DMS114 treated with DMSO at 0.1 percent for 48 hours (cell line): ENCODE measurements at regions not wholly inside any gene's neighbourhood (a gene's known extent, or its start where the extent isn't known, plus 50 kb on each side); places are given as distances from the start of the nearest gene placed in this dataset.
"Not testable (repeated sequence)": the region's sequence is repeated elsewhere in the genome, so short reads cannot be mapped to it uniquely, and the experiment has no call there.

Experiments used
- DNase-seq: peaks from one replicate; lab custom pipeline; 2025; ENCODE audit not compliant: unreplicated experiment; lab: John Stamatoyannopoulos, UW

DNA sequence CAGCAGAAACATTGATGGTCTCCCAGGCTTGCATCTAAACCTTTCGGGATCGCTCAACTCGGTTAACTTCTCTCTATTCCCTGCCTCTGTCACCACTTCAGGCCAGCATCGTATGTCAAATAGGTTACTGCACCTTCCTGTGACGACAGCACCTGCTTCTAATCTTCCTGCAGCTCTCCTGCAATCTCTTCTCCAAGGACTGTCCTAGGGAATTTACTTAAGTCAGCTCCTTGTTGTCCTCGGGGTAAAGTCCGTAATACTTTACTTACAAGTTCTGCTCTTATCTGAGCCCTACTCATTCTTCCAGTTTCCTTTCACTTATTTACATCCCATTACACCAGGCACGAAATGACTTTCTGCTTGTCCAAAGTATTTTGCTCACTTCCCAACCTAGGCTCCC is 372.7 kb upstream of the AKR1E2 start:
- DNase-seq = no peak

- DNase-seq = no peak
Observed at GRCh38 chr10:4450981-4451908, 374.8 kb upstream of the AKR1E2 start.

DNA sequence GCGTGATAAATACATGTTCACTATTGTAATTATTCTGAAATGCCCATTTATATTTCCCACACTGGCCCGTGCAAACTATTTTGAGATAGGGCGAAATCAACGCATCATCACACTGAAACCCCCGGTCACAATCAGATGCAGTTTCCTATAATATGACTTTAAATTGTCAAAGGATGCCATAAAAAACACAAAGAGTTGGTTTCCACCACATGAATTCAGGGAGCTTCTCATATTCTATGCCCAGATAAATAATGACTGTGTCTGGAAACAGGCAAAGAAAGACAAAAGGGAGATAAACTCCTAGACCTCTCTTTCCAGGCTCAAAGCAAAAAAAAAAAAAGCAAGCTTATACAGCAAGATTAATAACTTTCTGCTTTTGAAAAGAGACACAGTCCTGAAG is 375.8 kb upstream of the AKR1E2 start:
- no peak for DNase-seq

GRCh38 chr10:4448030-4448429 is 378.0 kb upstream of the AKR1E2 start:
- DNase-seq = no peak

DNA sequence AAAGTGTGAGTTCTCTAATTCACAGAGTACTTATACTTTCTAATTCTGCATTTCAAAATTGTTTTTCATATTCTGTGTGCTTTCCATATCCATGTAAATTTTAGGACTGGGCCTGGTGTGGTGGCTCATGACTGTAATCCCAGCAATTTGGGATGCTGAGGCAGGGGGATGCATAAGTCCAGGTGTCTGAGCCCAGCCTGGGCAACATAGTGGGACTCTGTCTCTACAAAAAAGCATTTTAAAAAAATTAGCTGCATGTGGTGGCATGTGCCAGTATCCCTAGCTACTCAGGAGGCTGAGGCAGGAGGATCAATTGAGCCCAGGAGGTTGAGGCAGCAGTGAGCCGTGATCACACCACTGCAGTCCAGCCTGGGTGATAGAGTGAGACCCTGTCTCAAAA is 382.6 kb upstream of the AKR1E2 start:
- DNase-seq = no peak

GRCh38 chr10:4442296-4442695 is 383.7 kb upstream of the AKR1E2 start:
- no peak for DNase-seq

- no peak for DNase-seq
Observed at GRCh38 chr10:4440260-4440659, 385.7 kb upstream of the AKR1E2 start.

DNA sequence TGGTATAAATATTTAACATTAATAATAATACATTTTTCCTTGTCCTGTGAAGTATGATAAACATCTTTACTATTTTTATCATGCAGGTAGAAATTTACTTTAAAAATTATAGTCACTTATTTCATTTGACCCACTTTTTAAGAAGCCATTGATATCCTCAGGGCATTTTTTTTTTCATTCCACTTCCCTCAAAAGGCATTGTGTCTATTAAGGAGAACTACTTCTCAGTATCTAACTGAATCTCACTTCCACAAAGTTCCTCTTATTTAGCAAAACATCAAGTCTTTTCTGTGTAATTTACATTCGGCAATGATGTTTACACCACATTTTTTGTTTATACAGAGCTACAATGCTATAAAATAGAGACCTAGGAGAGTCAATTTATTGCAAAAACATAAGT is 388.2 kb upstream of the AKR1E2 start:
- DNase-seq = no peak

DNA sequence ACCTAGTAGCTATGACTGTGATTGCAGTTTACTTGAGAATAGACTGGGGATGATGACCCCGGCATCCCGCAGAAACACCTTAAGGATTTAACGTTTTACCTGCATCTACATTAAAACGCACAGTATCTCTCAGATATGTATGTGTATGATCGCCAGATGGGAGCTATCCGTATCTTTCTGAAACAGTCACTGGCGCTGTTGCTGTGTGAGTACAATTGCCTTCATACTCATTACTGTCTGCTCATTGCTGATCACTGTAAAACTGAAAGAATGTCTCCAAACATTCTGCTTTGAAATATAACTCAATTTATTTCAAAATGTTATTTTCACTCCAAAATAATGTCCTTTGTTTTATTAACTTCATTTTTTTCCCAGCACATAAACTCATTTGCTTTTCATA is 388.9 kb upstream of the AKR1E2 start:
- DNase-seq = no peak

- no peak for DNase-seq
Observed at GRCh38 chr10:4436103-4436502, 389.9 kb upstream of the AKR1E2 start.

DNA sequence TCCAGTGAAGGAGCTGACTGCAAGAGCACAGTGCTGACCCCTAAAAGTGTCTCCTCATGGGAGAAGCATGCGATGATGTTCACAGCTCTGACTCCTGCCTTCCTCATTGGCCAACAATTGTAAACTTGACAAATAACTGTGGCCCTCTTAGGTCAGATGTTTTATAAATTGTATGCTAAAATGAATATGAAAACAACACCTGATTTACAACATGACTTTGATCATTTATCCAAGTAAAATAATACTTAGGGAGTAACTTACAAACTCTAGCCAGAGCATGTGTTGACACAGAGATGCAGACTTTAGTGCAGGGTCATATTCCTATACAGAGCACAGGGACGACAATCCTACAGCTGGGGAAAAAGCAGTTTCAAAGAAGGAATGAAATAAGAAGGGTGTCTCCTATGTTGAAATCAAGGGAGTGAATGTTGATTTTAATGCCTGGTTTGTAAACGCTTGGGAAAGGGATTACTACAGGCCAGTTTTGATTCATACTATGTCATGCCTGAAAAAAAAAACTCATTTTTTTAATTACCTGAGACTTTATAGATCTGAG is 391.4 kb upstream of the AKR1E2 start:
- no peak for DNase-seq

DNA sequence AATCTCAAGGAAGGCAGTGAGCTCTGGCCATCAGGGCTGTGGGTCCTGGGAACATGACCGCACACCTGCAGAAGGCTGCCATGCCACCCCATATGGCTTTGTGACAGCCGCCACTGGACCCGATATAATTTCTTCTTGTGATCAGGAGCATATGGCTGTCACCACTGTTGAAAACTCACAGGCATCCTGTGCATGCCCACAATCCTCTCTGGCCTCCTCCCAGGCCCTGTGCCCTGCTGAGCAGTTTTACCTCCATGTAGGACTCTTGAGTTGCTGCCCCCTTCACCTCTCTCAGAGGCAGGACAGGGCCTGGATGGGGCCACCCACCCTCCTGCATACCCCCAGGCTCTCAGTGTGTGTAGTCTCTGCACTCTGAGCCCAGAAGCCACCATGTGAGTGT is 391.9 kb upstream of the AKR1E2 start:
- DNase-seq = no peak

GRCh38 chr10:4431114-4431863 is 394.7 kb upstream of the AKR1E2 start:
- DNase-seq = no peak

GRCh38 chr10:4429571-4429970 is 396.4 kb upstream of the AKR1E2 start:
- no peak for DNase-seq

GRCh38 chr10:4427532-4427931 is 398.5 kb upstream of the AKR1E2 start:
- DNase-seq = no peak

- DNase-seq = no peak
Observed at GRCh38 chr10:4426866-4427265, 399.1 kb upstream of the AKR1E2 start.

- DNase-seq = no peak
Observed at GRCh38 chr10:4409319-4409718, 416.7 kb upstream of the AKR1E2 start.

GRCh38 chr10:4407783-4408182 is 418.2 kb upstream of the AKR1E2 start:
- no peak for DNase-seq

DNA sequence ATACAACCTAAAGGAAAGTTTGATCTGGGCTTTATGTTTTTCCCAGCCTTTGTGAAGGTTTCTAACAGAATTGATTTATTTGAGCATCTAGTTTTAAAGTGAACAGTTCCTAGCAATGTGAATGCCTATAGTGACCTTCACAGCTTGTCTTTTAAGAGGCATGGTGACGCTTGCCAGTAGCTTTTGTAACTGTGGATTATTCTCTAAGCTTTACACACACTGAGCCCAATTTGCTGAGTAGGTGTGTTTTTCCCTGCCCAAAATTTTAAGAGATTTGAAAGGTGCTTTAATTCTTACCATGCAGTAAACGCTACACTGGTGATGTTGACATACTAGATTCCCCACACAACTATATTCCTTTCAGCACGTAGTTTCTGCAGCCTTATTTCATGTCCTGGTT is 420.2 kb upstream of the AKR1E2 start:
- no peak for DNase-seq

DNA sequence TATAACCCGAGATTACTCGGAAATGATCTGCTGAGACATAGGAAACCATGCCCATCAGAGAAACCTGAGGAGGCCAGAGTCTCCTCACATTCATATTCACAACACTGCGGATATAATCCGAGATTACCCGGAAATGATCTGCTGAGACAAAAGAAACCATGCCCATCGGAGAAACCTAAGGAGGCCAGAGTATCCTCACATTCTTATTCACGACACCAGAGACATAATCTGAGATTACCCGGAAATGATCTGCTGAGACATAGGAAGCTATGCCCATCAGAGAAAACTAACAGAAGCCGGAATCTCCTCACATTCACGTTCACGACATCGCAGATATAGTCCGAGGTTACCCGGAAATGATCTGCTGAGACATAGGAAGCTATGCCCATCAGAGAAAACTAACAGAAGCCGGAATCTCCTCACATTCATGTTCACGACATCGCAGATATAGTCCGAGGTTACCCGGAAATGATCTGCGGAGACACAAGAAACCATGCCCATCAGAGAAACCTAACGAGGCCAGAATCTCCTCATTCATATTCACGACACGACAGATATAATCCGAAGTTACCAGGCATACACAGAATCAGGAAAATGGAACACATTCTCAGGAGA is 422.3 kb upstream of the AKR1E2 start:
- DNase-seq = no peak

DNA sequence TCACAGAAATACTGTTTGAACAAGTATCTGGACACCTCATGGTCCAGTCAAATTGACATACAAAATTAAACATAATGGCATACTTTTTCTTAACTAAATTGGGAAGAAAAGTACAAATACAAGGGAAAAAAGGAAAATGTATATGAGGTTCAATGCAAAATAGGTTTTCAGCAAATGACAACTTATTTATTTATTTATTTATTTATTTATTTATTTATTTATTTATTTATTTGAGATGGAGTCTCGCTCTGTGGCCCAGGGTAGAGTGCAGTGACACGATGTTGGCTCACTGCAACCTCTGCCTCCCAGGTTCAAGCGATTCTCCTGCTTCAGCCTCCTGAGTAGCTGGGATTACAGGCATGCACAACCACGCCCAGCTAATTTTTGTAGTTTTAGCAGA is 424.9 kb upstream of the AKR1E2 start:
- not testable (repeated sequence) for DNase-seq

- no peak for DNase-seq
Observed at GRCh38 chr10:4399556-4399955, 426.5 kb upstream of the AKR1E2 start.
